BJ (cell line): ENCODE measurements at regions not wholly inside any gene's neighbourhood (a gene's known extent, or its start where the extent isn't known, plus 50 kb on each side); places are given as distances from the start of the nearest gene placed in this dataset.

Experiments used
- CTCF ChIA-PET: fragments of 350-600 bp; formaldehyde crosslinking; extraction: SDS; loops from one replicate; lab custom pipeline; 2021; ENCODE audit warnings: antibody characterized with exemption, inconsistent platforms; lab: Yijun Ruan, JAX
- POLR2A ChIA-PET: fragments of 300-600 bp; sonication (Branson Sonifier 250); formaldehyde crosslinking; extraction: SDS; loops from one replicate; lab custom pipeline; 2021; ENCODE audit warnings: antibody characterized with exemption; lab: Charles Lee
- DNase-seq: peaks from one replicate; pipeline ENCODE4 v3.0.0-alpha.2; 2011; ENCODE audit warnings: low read depth
- H3K27me3 ChIP-seq: 2 replicates; pipeline ENCODE4 v1.6.0; 2011; ENCODE audit warnings: low read length; ENCODE audit not compliant: control insufficient read depth, insufficient read depth
- H3K36me3 ChIP-seq: 2 replicates; pipeline ENCODE4 v1.5.1; 2011; ENCODE audit warnings: low read length; ENCODE audit not compliant: control insufficient read depth, insufficient read depth
- H3K4me3 ChIP-seq: 2 replicates; pipeline ENCODE4 v1.5.1; 2011; ENCODE audit warnings: low read depth, mild to moderate bottlenecking, control low read depth, low read length
- CTCF ChIP-seq: IDR thresholded peaks from 2 replicates; pipeline ENCODE4 v1.5.1; 2011; ENCODE audit warnings: low read depth, mild to moderate bottlenecking, control low read depth, inconsistent platforms, low read length, moderate library complexity; ENCODE audit not compliant: insufficient read depth

GRCh38 chr14:65164068-65164824 is 61.9 kb upstream of the MAX start:
- no peak overlapping the region for H3K4me3 ChIP-seq
- POLR2A ChIA-PET: interaction anchor here (0.6 to 1.0 kb wide), 2 partner anchors 65 to 248 kb away, joined by 4 read pairs; partner anchors contain the start of gene FUT8
- no peaks in the 10 kb centered on the region for H3K36me3 ChIP-seq

DNA sequence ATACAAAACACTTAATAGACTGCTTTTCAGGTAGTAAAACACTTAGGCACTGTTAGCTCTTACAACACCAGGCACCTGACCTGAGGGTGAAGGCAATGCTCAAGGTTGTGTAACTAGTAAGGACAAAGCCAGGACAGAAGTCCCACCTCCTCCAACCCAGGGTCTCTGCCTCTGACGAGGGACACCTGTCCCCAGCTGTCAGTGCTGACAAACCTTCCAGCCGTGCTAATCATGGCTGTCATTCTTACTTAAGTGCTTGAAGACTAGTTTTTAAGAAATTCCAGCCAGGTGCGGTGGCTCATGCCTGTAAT is 62.5 kb upstream of the MAX start:
- Histone ChIP-seq H3K4me3 (no peak overlapping the region), H3K36me3 (no peaks in the 10 kb centered on the region), H3K27me3 (no peaks in the 10 kb centered on the region)
- TF ChIP-seq CTCF: no peak
- CTCF ChIA-PET: interaction anchor here (0.5 to 9.7 kb wide), 27 partner anchors 10 to 907 kb away, joined by 3 to 103 read pairs (median 5); partner anchors contain the start of gene FUT8
- no peak for DNase-seq
- POLR2A ChIA-PET: interaction anchor here (1.0 kb wide), 1 partner anchor 248 kb away, joined by 4 read pairs; the partner anchor contains the start of gene FUT8

More at GRCh38 chr14:65164068-65164824, 61.9 kb upstream of the MAX start:
- no peak for DNase-seq
- CTCF ChIA-PET: interaction anchor here (0.5 to 9.7 kb wide), 33 partner anchors 9 to 908 kb away, joined by 3 to 103 read pairs (median 4); partner anchors contain the start of gene FUT8
- no peaks in the 10 kb centered on the region for H3K27me3 ChIP-seq
- peak; percentile 57 for TF ChIP-seq CTCF

- CTCF ChIA-PET: interaction anchor here (1.1 to 9.7 kb wide), 3 partner anchors 248 to 792 kb away, joined by 3 to 103 read pairs (median 4); partner anchors contain the start of gene FUT8
These were observed 64.8 kb upstream of the MAX start for GRCh38 chr14:65167072-65167645.

DNA sequence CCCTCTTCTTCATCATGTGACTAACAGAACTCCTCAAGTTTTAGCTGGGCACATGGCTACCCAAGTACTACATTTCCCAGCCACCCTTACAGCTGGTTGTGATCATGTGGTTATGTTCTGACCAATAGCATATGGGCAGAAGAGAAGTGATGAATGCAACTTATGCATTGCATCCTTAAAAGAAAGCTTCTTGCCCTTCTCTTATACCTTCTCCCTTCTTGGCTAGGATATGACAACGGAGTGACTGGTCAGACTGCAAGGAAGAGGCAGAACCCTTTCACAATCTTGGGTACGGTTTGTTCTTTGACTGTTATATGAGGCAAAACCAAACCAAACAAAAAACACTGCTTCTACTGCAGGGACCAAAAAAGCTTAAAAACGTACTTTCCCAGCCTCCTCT is 66.5 kb upstream of the MAX start:
- H3K4me3 ChIP-seq: no peak overlapping the region
- no peaks in the 10 kb centered on the region for H3K27me3 ChIP-seq
- no peaks in the 10 kb centered on the region for H3K36me3 ChIP-seq
- CTCF ChIA-PET: interaction anchor here (0.8 to 9.7 kb wide), 7 partner anchors 10 to 903 kb away, joined by 3 to 103 read pairs (median 4); partner anchors contain the start of gene FUT8
- no peak for TF ChIP-seq CTCF
- POLR2A ChIA-PET: no interaction called here
- DNase-seq: no peak

More at GRCh38 chr14:65167072-65167645, 64.8 kb upstream of the MAX start:
- POLR2A ChIA-PET: no interaction called here
- Histone ChIP-seq H3K27me3 (no peaks in the 10 kb centered on the region), H3K4me3 (no peak overlapping the region), H3K36me3 (no peaks in the 10 kb centered on the region)
- TF ChIP-seq CTCF: no peak
- DNase-seq: no peak

- ChIA-PET POLR2A (interaction anchor here (1.2 kb wide), 1 partner anchor 242 kb away, joined by 3 read pairs; no protein-coding TSS in a partner anchor), CTCF (interaction anchor here (0.8 to 9.7 kb wide), 6 partner anchors 10 to 903 kb away, joined by 3 to 103 read pairs (median 4); partner anchors contain the start of gene FUT8)
- DNase-seq: no peak
- Histone ChIP-seq H3K27me3 (no peaks in the 10 kb centered on the region), H3K36me3 (no peaks in the 10 kb centered on the region), H3K4me3 (no peak overlapping the region)
- no peak for TF ChIP-seq CTCF
These were observed 67.0 kb upstream of the MAX start for GRCh38 chr14:65169351-65169750.
